ENCODE measurements at regions not wholly inside any gene's neighbourhood (a gene's known extent, or its start where the extent isn't known, plus 50 kb on each side); places are given as distances from the start of the nearest gene placed in this dataset.
"Not testable (repeated sequence)": the region's sequence is repeated elsewhere in the genome, so short reads cannot be mapped to it uniquely, and the experiment has no call there.

GRCh38 chr6:74597266-74597665 is 608.6 kb downstream of the COL12A1 start:
- ATAC-seq (no peak), DNase-seq (no peak)
- no peaks in the 10 kb centered on the region for H3K27me3 Mint-ChIP-seq
- H3K9me3 Mint-ChIP-seq = peaks cover 0 to 13% of the 10 kb centered on the region in 2 donors
- no peaks in the 10 kb centered on the region for H3K4me1 Mint-ChIP-seq
- H3K4me3 Mint-ChIP-seq = no peak overlapping the region
- H3K27ac Mint-ChIP-seq = no peak overlapping the region

DNA sequence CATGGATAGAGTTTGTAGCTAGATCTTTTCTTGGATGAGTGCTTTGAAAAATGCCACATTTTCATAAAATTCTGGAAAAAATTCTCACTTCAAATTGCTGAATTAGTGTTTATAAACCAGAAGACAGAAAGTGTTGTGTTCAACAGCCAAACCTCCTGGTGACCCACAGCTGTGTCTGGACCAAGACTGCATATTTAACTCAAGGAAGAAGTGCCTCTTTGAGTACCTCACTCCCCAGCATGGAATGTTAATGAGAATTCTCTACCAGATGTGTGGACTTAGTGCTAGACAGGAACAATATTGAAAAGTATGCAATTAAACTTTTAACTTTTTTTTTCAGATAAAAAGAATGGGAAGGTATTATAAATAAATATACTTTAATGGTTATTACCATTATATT is 609.3 kb downstream of the COL12A1 start:
- DNase-seq (no peak), ATAC-seq (no peak)
- H3K4me3 Mint-ChIP-seq = no peak overlapping the region
- peaks cover 0 to 13% of the 10 kb centered on the region in 2 donors for H3K9me3 Mint-ChIP-seq
- H3K4me1 Mint-ChIP-seq = no peaks in the 10 kb centered on the region
- H3K27me3 Mint-ChIP-seq = no peaks in the 10 kb centered on the region
- no peak overlapping the region for H3K27ac Mint-ChIP-seq

GRCh38 chr6:74594350-74594749 is 611.5 kb downstream of the COL12A1 start:
- not testable (repeated sequence) for H3K4me3 Mint-ChIP-seq, H3K4me1 Mint-ChIP-seq, ATAC-seq, H3K27me3 Mint-ChIP-seq, H3K27ac Mint-ChIP-seq, DNase-seq
- H3K9me3 Mint-ChIP-seq = peaks cover 0 to 13% of the 10 kb centered on the region in 2 donors

DNA sequence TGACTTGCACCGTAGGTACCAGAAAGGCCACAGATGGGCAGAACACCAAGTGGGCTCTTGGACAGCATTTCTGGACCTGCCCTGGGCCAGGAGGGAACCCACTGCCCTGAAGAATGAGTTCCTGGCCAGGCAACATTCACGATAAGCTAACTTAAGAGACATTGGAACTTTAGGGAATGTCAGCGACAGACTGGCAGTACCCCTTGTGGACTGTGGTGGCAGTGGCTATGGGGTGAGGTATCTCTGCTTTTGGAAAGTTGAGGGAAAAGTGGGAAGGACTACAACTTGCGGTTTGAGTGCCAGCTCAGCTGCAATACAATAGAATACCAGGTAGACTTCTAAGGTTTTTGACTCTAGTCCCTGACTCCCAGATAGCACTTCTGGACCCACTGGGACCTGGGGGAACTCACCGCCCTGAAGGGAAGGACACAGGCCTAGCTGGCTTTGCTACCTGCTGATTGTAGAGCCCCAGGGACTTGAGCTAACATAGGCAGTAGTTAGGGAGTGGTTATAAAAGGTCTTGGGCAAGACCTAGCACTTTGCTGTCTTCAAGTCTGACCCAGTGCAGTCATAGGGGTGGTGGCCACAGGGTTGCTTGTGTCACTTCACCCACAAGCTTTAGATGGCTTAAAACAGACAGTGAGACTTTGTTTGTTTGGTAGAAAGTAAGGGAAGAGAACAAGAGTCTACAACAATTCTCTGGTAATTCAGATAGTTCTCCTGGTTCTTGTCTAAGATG is 617.6 kb downstream of the COL12A1 start:
- Mint-ChIP-seq H3K4me3 (no peak overlapping the region), H3K27me3 (no peaks in the 10 kb centered on the region), H3K27ac (no peak overlapping the region), H3K4me1 (no peaks in the 10 kb centered on the region), H3K9me3 (peaks cover 0 to 11% of the 10 kb centered on the region in 2 donors)
- ATAC-seq (no peak), DNase-seq (no peak)

DNA sequence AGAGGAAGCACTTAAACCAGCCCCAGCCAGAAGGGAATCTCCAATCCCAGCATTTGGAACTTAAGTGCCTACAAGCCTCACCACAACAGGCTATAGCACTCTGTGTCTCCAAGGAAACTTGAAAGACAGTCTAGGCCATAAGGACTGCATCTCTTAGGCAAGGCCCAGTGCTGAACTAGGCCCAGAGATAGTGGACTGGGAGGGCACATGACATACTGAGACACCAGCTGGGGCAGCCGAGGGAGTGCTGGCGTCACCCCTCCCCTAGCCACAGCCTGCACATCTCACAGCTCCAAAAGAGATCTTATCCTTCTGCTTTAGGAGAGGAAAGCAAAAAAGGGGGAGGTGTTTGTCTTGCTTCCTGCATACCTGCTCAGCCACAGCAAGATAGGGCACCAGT is 618.5 kb downstream of the COL12A1 start:
- H3K4me1 Mint-ChIP-seq = no peaks in the 10 kb centered on the region
- no peak for ATAC-seq
- peak overlapping the region in 1 of 2 donors; percentile 37 for H3K27ac Mint-ChIP-seq
- H3K4me3 Mint-ChIP-seq = no peak overlapping the region
- peaks cover 0 to 2% of the 10 kb centered on the region in 2 donors for H3K9me3 Mint-ChIP-seq
- DNase-seq = no peak
- no peaks in the 10 kb centered on the region for H3K27me3 Mint-ChIP-seq

GRCh38 chr6:74585753-74586152 is 620.1 kb downstream of the COL12A1 start:
- Mint-ChIP-seq H3K4me3 (no peak overlapping the region), H3K9me3 (no peaks in the 10 kb centered on the region), H3K4me1 (no peaks in the 10 kb centered on the region), H3K27me3 (no peaks in the 10 kb centered on the region), H3K27ac (no peak overlapping the region)
- ATAC-seq (no peak), DNase-seq (no peak)

DNA sequence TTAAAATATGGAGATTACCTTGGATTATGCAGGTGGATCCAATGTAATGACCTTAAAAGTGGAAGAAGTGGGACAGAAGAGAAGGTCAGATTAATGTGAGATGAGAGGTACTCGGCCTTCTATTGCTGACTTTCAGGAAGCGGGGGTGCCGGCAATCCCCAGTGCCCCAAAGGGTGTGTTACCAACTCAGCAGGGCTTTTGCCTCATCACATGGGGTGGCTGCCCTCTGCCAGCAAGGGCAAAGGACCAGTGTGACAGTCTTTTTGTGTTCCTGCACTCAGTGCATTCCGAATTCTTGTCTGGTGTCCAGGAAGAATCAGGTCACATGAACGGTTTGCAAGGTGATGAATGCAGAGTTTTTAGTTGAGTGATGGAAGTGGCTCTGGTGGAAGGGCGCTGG is 624.2 kb downstream of the COL12A1 start:
- no peaks in the 10 kb centered on the region for H3K4me1 Mint-ChIP-seq

DNA sequence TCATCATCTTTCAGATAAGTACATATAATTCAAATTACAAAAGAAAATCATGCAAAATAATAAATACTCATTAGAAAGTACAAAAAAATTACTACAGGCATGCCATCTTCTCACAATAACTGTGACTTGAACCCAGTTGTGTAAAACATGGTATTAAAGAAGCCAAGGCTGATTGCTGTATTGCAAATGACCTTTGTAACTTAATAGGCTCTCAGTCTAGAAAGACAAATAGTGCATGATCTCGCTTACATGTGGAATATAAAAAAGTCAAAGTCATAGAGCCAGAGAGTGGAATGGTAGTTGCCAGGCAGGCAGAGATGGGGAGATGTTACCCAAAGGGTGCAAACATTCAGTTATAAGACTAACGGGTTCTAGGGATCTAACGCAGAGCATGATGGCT is 626.1 kb downstream of the COL12A1 start:
- H3K27ac Mint-ChIP-seq = no peak overlapping the region

More for the DNA sequence above, 624.2 kb downstream of the COL12A1 start:
- no peaks in the 10 kb centered on the region for H3K9me3 Mint-ChIP-seq
- no peak overlapping the region for H3K4me3 Mint-ChIP-seq
- no peak overlapping the region for H3K27ac Mint-ChIP-seq
- no peaks in the 10 kb centered on the region for H3K27me3 Mint-ChIP-seq
- no peak for DNase-seq
- ATAC-seq = no peak

GRCh38 chr6:74579047-74579446 is 626.8 kb downstream of the COL12A1 start:
- no peak for DNase-seq
- no peaks in the 10 kb centered on the region for H3K27me3 Mint-ChIP-seq
- ATAC-seq = no peak
- H3K27ac Mint-ChIP-seq = peak overlapping the region in 1 of 2 donors; percentile 4
- no peaks in the 10 kb centered on the region for H3K4me1 Mint-ChIP-seq
- no peak overlapping the region for H3K4me3 Mint-ChIP-seq
- no peaks in the 10 kb centered on the region for H3K9me3 Mint-ChIP-seq

More for the DNA sequence above, 626.1 kb downstream of the COL12A1 start:
- no peaks in the 10 kb centered on the region for H3K9me3 Mint-ChIP-seq
- H3K4me3 Mint-ChIP-seq = no peak overlapping the region
- ATAC-seq (no peak), DNase-seq (no peak)
- H3K4me1 Mint-ChIP-seq = no peaks in the 10 kb centered on the region
- no peaks in the 10 kb centered on the region for H3K27me3 Mint-ChIP-seq

DNA sequence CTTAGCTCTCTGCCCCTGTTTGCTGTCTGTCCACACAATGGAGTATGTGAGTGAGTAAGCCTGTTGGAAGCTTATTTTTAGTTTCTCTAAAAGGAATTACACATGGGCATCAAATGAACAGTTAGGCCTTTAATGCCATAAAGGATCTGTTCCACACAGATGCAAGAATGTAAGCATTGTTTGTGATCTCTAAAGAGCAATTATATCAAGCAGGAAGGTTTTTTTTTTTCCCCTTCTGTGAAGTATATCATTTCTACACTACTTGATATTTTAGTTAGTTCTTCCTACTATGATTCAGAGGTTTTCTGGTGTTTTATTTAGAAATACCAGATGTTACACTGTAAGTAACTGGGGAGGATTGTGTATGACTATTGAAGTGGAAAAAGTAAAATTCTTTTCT is 627.5 kb downstream of the COL12A1 start:
- no peak overlapping the region for H3K4me3 Mint-ChIP-seq
- ATAC-seq (no peak), DNase-seq (no peak)
- H3K4me1 Mint-ChIP-seq = no peaks in the 10 kb centered on the region
- no peak overlapping the region for H3K27ac Mint-ChIP-seq
- H3K9me3 Mint-ChIP-seq = no peaks in the 10 kb centered on the region
- no peaks in the 10 kb centered on the region for H3K27me3 Mint-ChIP-seq

GRCh38 chr6:74577619-74578018 is 628.2 kb downstream of the COL12A1 start:
- H3K4me3 Mint-ChIP-seq = no peak overlapping the region
- H3K27me3 Mint-ChIP-seq = no peaks in the 10 kb centered on the region

GRCh38 chr6:74574794-74575193 is 631.1 kb downstream of the COL12A1 start:
- no peak for DNase-seq
- no peak for ATAC-seq

More at GRCh38 chr6:74577619-74578018, 628.2 kb downstream of the COL12A1 start:
- Mint-ChIP-seq H3K27ac (no peak overlapping the region), H3K9me3 (no peaks in the 10 kb centered on the region), H3K4me1 (no peaks in the 10 kb centered on the region)
- DNase-seq = no peak
- ATAC-seq = no peak

DNA sequence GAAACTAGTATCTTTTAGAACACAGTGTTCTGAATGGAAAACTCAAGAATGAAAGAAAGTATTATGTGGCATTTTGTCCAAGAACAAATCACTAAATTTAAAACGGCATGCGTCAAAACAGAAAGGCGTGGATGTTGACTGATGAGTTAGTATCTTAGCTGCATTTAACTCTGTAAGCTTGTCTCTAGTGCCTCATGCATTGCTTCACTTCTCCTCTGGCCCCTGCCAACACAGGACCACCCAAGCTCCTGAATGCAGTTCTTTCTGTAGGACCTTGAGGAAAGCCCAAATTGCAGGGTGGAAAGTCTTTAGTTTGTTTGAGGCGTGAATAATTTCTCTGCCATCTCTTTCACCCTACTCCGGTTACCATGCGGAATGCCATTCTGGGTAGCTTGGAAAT is 632.2 kb downstream of the COL12A1 start:
- Mint-ChIP-seq H3K27me3 (no peaks in the 10 kb centered on the region), H3K4me1 (no peaks in the 10 kb centered on the region), H3K27ac (no peak overlapping the region), H3K4me3 (no peak overlapping the region), H3K9me3 (no peaks in the 10 kb centered on the region)
- DNase-seq (no peak), ATAC-seq (no peak)

More at GRCh38 chr6:74574794-74575193, 631.1 kb downstream of the COL12A1 start:
- no peaks in the 10 kb centered on the region for H3K4me1 Mint-ChIP-seq
- no peaks in the 10 kb centered on the region for H3K9me3 Mint-ChIP-seq
- H3K4me3 Mint-ChIP-seq = no peak overlapping the region
- no peaks in the 10 kb centered on the region for H3K27me3 Mint-ChIP-seq
- no peak overlapping the region for H3K27ac Mint-ChIP-seq

DNA sequence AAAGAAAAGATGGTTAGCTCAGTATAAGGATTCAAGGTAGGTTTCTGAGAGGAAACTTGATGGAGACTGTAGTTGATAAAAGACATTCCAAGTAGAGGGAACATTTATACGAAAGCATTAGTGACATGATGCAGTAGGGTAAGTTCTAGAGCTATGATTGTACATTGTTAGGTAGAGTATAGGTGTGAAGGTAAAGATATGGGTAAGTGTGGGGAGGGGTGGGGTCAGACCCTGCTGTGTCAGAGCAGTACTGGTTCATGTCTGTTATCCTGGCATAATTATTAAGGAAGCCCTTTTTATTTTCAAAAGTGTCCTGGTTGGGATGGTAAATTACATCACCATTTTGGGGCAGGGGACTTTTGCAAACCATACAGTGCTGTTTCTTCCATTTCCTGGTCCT is 635.8 kb downstream of the COL12A1 start:
- H3K4me3 Mint-ChIP-seq = no peak overlapping the region
- no peaks in the 10 kb centered on the region for H3K9me3 Mint-ChIP-seq
- DNase-seq = no peak
- ATAC-seq = no peak
- H3K27me3 Mint-ChIP-seq = no peaks in the 10 kb centered on the region
- H3K4me1 Mint-ChIP-seq = no peaks in the 10 kb centered on the region
- H3K27ac Mint-ChIP-seq = no peak overlapping the region

- H3K4me3 Mint-ChIP-seq = no peak overlapping the region
- H3K4me1 Mint-ChIP-seq = no peaks in the 10 kb centered on the region
- ATAC-seq (no peak), DNase-seq (no peak)
- H3K27me3 Mint-ChIP-seq = no peaks in the 10 kb centered on the region
- no peaks in the 10 kb centered on the region for H3K9me3 Mint-ChIP-seq
- no peak overlapping the region for H3K27ac Mint-ChIP-seq
These were observed 637.0 kb downstream of the COL12A1 start for GRCh38 chr6:74568861-74569260.

DNA sequence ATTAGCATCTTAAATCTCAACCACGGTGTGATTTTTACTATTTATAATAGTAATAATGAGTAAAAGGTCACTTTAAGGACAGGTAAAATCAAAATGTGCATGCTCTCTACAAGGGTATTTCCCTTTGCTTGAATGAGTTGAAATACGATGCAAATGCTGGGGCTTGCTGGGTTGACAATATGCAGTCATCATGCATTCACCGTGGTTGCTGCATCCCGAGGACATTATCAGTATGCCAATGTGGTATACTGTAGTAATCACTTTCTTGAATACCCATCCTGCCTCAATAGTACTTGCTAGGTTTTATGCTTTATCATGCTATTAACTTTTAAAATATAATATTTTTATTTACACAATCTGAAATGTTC is 637.9 kb downstream of the COL12A1 start:
- H3K27me3 Mint-ChIP-seq, DNase-seq, H3K4me3 Mint-ChIP-seq, ATAC-seq, H3K27ac Mint-ChIP-seq, H3K4me1 Mint-ChIP-seq, H3K9me3 Mint-ChIP-seq: not testable (repeated sequence)

Data from stimulated activated naive CD8-positive, alpha-beta T cell treated with anti-CD3 and anti-CD28 coated beads, Interleukin-15, amount 100 ng/mL, for 72 hours (primary cell).